ENCODE measurements at regions not wholly inside any gene's neighbourhood (a gene's known extent, or its start where the extent isn't known, plus 50 kb on each side); places are given as distances from the start of the nearest gene placed in this dataset.

GRCh38 chr10:3481496-3481895 is 303.5 kb downstream of the KLF6 start:
- H3K4me1 ChIP-seq (ENCODE audit: control insufficient read depth, insufficient read depth, low read length), result peaks cover 17% of the 10 kb centered on the region
- DNase-seq, result no peak
- dilution Hi-C loops (cut with HindIII; ENCODE audit: low sequenced_read_pairs, unreplicated experiment), result no loop called here
- H4K20me1 ChIP-seq (ENCODE audit: insufficient read depth, low read length), result no peaks in the 10 kb centered on the region
- no peak overlapping the region; the same call in 1 of the 2 replicates for H3K14ac ChIP-seq (replicated peaks; ENCODE audit: low read depth, low read length)
- H4K5ac ChIP-seq (ENCODE audit: low read depth, low read length), result no peak overlapping the region
- no peaks in the 10 kb centered on the region for H3K27me3 ChIP-seq (ENCODE audit: control insufficient read depth, insufficient read depth, low read length)
- ATAC-seq (ENCODE audit: low read depth), result no peak
- H4K91ac ChIP-seq (ENCODE audit: insufficient read depth, low read depth, low read length), result no peak overlapping the region
- intact Hi-C loops (cut with micrococcal nuclease), result no loop called here
- no peak overlapping the region for H3K4me3 ChIP-seq (ENCODE audit: insufficient read depth, low read depth, low read length)
- POLR2A ChIA-PET (ENCODE audit: unreplicated experiment), result no interaction called here
- no peak overlapping the region; a peak in 1 of 4 replicates for H4K8ac ChIP-seq (ENCODE audit: low read depth in 2 of 2, low read length in 2 of 2)
- CTCF ChIA-PET, result no interaction called here
- H2AFZ ChIP-seq (replicated peaks; ENCODE audit: low read length, poor library complexity), result no peak overlapping the region
- no TSS peak for BruUV-seq (replicated peaks)
- 0 out of 4 replicates have a peak, but pooled peaks cover 0 to 3% of the 10 kb centered on the region in 2 experiments for H3K79me1 ChIP-seq (ENCODE audit: low read depth in 1 of 2, low read length in 2 of 2)
- no peaks in the 10 kb centered on the region for H3K36me3 ChIP-seq (ENCODE audit: control insufficient read depth, insufficient read depth, low read length)
- H2AK5ac ChIP-seq (ENCODE audit: low read depth, low read length), result peak overlapping the region; percentile 7; the same call in 1 of the 2 replicates
- in situ Hi-C loops (cut with MboI; ENCODE audit: low sequenced_read_pairs), result no loop called here
- H3K56ac ChIP-seq (ENCODE audit: extremely low read depth, insufficient read depth, low read length), result no peak overlapping the region
- no peak for TF ChIP-seq SMC3 (IDR thresholded peaks at IDR 0.05; ENCODE audit: low read depth, low read length)
- no peak overlapping the region for H3K18ac ChIP-seq (ENCODE audit: low read depth, low read length)
- H2BK120ac ChIP-seq (ENCODE audit: low read depth, low read length), result no peak overlapping the region
- H3K4ac ChIP-seq (ENCODE audit: low read depth, low read length), result peak overlapping the region; percentile 36; the same call in 1 of the 2 replicates
- H3K9me3 ChIP-seq (ENCODE audit: control insufficient read depth, insufficient read depth, low read length), result no peaks in the 10 kb centered on the region; the same call in 1 of the 2 replicates
- no peak overlapping the region for H3K23ac ChIP-seq (ENCODE audit: low read depth, low read length)
- peak overlapping the region; percentile 44; the same call in 2 of the 3 replicates for H2BK15ac ChIP-seq (ENCODE audit: low read depth, low read length)
- 0 out of 2 replicates have a peak overlapping the region, but pooled peaks have one; percentile 22 for H2BK20ac ChIP-seq (ENCODE audit: low read depth, low read length)
- H2AK9ac ChIP-seq (replicated peaks; ENCODE audit: low read depth, low read length, poor library complexity), result no peak overlapping the region
- no peak overlapping the region for H3K27ac ChIP-seq (ENCODE audit: insufficient read depth, low read length)
- peaks cover 24% of the 10 kb centered on the region for H3K9me1 ChIP-seq (ENCODE audit: insufficient read depth, low read length)
- H3K4me2 ChIP-seq (ENCODE audit: low read depth, low read length), result no peak overlapping the region
- H3K9ac ChIP-seq (ENCODE audit: low read depth, low read length), result no peak overlapping the region
- 87% methylated on average over 3 of the region's 8 CpGs; no CpG with 5 or more reads in 1 of the 2 experiments for WGBS, 2 experiments (ENCODE audit: extremely low coverage in 2 of 2, insufficient read length in 1 of 2)
- no peak overlapping the region for H2BK5ac ChIP-seq (ENCODE audit: low read depth, low read length, poor library complexity, severe bottlenecking)
